Right lung (tissue), 2 donors: ENCODE measurements at regions not wholly inside any gene's neighbourhood (a gene's known extent, or its start where the extent isn't known, plus 50 kb on each side); places are given as distances from the start of the nearest gene placed in this dataset.

Experiments
- DNase-seq, 2 donors: peaks; one replicate each; pipeline ENCODE4 v3.0.0-alpha.2; 2013

GRCh38 chr14:31943861-31944255, 133.2 kb upstream of the ARHGAP5 start:
- DNase-seq, result no peak

DNA sequence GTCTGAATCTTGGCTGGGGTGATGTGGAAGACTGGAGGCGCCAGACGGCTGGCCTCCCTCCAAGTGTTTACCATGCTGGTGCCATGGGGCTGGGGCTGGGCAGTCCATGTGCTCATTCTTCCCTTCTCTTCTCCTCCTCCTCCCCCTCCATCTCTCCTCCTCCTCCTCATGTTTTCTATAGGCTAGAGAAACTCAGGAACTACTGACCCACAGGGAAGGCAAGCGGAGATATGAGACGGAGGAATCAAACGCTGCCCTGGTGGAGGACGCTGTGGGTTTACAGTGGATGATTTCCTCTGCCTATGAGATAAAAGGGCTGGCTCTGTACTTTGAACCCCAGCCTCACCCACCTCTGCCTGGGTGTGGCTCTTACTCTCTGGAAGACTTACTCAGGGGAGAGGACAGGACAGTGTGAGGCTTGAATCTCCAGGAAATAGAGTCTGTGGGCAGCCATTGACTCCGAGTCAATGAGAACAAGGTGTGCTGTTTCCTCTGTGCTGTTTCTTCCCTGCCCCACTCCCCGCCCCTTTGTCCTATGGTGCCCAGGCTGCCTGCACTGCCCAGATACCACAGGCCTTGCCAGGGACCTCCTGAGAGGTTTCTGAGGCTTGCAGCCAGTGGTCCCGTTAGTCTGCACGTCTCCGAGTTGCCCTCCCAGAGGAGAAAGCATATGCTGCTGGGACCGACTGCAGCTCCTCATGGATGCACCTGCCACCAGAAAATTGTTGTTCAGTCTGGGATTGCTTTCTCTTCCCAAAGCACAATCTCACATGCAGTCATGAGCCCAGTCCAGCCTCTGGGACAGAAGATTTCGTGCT, 132.6 kb upstream of the ARHGAP5 start:
- DNase-seq, result no peak

DNA sequence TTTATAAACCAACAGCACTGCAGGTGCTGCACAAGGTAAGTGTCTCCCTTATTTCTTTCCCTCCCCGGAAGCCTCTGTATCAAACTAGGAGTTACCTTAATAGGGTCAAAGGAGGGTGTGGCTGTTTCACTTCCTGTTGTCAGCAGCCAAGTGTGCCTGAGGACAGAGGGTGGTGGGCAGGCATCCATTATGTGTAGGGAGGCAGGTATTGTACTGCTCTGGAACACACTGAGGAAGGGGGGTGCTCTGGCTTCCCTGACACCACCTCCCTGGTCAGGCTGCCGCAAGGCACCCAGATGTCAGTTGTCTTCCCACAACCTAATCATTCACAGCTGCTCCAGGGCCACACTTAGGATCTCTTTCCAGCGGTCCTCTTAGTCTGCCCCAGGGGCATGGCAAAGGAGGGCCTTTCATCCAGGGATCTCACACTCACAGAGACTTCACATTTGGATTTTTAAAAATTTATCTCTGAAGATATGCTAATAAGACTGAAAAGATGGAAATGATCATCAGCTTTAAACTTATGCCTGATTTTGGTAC, 132.0 kb upstream of the ARHGAP5 start:
- no peak for DNase-seq

DNA sequence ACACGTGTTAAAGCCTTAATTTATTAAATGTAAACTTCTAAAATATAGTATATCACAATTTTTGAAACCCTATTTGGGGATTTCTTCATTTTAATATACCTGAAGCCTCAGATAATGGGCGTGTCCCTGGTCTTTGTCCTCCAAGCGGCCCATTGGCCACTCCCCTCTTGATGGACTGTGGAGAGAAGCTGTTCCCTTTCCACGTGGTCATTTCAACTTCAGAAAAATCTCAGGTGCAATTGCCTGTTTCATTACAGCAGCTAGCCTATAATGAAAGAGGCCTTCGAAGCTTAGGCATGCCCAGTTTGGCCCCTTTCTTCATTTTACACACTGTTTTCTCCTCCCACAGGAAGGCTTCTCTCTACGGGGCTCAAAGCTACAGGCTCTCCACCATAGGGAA, 131.4 kb upstream of the ARHGAP5 start:
- DNase-seq, result no peak

DNA sequence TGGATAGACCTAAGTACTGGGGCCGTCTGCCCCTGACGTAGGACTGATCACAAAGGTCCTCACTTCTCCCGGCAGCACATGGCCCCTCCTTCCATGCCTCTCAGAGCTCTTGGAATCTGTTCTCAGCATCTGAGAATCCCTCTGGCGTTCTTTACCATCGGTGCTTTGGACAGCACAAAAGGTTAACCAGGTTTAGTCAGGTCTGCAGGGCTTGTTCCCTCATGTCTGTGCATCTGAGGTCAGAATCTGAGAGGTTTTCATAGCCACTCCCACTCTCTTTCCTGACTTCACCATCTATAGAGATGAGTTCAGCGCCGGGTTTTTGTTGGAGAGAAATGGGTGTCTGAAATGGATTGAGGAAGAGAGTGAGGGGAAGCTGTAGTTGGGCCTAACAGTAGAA, 130.0 kb upstream of the ARHGAP5 start:
- no peak for DNase-seq

DNA sequence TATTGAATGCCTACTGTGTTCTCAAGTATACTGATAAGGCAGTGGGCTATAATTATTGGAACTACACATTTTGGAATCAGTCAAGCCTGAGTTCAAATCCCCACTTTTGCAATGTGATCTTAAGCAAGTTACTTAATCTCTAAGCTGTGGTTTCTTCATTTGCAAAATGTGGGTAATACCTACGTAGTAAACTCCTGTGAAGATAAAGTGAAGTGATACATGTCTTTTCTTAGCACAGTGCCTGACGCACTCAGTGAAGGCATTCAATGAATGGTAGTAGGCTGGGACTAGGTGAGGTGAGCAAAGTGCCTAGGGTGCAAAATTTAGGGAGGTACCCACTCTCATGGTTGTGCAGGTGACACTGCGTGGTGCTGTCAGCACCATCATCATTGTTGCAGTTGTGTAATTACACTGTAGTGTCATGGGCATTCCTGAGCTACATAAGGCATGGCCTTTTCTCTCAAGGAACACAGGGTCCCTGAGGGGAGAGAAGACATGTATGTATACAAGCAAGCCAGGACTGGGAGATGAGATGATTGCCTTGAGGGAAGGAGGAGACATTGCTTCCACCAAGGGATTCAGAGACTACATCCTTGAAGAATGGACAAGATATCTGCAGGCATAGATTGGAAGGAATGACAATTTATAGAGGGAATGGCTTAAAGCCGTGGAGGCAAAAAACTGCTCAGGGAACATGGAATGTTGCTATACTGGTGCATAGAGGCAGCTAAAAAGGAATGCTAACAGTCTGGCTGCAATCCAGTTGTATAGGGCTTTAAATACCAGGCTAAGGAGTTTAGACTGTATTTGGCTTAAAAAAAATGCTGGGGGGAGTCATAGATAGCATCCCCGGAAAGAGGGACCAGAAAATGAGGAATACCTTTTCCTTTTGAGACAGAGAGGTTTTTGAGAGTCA, 129.2 kb upstream of the ARHGAP5 start:
- DNase-seq, result no peak

GRCh38 chr14:31949709-31950108, 127.4 kb upstream of the ARHGAP5 start:
- no peak for DNase-seq

- no peak for DNase-seq
Measured at GRCh38 chr14:31950331-31950730, 126.8 kb upstream of the ARHGAP5 start.

DNA sequence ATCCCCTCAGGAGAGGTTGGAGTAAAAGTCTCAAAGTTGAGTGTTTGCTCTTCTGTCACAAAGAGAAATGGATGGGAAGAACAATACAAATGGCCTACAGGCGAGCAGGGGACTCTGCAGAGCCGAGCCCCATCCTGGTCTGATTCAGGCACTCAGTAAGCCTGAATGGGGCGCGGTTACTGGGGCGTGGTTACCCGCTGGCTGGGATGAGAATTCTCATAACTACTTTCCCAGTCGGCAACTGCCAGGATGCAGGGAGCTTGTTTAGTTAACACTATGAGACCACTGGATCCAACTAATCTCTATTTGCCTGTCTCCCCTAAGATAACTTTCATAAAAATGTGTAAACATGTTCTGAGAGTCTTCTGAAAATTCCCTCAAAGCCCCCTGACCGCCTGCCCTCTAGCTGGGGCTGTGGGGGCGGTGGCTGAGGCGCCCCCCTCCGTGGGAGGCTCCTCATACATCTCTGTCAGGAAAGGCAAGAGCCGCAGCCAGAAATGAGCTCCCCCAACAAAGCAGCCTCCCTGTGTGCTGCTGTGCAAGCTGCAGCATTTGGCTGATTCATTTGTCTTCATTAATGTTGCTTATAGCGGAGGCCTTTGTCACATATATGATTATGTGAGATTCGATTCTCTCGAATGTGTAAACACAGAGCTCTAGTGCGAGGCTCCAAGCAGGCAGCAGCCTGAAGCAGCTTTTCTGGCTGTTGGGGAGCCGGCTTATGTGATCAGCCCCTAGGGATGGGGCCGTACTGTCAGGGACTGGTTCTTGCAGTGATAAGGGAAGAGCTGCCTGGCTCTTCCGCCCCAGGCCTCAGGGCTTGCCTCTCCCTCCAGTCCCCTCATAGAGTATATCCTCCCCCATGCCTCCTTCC, 126.1 kb upstream of the ARHGAP5 start:
- DNase-seq, result peak; percentile 90 to 94

DNA sequence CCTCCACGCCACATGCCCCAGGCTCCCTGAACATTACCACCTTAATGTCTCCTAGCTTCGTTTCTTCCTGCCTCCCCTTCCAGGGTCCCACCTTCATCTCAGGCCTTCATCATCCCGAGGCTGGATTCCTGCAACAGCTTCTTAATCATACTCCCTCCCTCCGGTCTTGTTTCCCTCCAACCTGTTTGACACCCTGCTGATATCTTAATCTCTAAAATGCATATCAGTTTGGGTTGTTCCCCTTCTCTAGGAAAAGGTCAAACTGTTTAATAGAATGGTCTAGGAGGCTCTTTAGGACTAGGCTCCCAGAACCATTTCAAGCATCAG, 125.5 kb upstream of the ARHGAP5 start:
- no peak for DNase-seq

- no peak for DNase-seq
Measured at GRCh38 chr14:31952573-31952972, 124.5 kb upstream of the ARHGAP5 start.

- no peak for DNase-seq
Measured at GRCh38 chr14:31953210-31953609, 123.9 kb upstream of the ARHGAP5 start.

DNA sequence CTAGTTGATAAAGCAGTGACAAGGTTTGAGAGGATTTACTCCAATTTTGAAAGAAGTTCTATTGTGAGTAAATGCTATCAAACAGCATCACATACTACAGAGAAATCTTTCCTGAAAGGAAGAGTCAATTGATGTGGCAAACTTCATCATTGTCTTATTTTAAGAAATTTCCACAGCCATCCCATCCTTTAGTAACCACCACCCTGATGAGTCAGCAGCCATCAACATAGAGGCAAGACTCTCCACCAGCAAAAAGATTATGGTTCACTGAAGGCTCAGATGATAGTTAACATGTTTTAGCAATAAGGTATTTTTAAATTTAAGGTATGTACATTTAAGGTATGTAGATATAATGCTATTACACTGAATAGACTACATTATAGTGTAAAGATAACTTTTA, 122.1 kb upstream of the ARHGAP5 start:
- DNase-seq, result no peak

GRCh38 chr14:31955936-31956579, 121.0 kb upstream of the ARHGAP5 start:
- DNase-seq, result no peak

GRCh38 chr14:31957565-31957964, 119.5 kb upstream of the ARHGAP5 start:
- DNase-seq, result no peak

DNA sequence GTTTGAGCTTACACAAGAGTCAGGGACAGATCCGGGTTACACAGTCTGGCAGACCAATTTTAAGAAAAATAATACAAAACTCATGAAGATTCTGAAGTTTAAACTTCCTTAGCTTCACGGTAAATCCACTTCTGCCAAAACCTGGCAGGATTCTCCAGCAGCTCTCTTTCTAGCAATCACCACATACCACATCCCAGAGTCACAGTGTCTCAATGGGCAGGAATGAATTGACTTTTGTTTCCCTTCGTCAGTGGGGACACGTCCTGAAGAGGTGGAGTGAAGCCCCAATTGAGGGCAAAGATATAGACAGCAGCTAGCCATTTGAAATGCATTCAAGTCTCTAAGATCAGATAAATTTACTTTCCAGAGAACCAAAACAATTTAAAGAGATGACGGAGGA, 117.1 kb upstream of the ARHGAP5 start:
- DNase-seq, result no peak

GRCh38 chr14:31961896-31962295, 115.2 kb upstream of the ARHGAP5 start:
- no peak for DNase-seq

DNA sequence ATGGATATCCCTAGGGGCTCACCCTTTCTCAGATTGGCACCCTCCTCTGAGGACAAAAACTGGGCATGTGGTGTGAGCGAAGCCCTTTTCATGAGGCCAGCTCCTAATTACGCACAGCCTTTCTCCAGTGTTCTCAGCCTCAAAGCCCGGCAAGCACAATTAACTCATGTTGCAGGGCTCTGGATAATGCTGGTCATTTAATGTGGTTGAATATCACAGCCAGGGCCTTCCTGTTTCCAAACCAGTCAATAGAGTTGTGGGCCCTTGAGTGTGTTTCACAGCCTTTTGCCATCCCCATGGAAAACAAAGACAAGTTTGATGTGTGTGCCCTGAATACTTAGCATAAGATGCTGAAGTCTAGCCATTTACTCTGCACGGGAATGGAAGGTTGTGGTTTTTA, 114.2 kb upstream of the ARHGAP5 start:
- no peak for DNase-seq

- no peak for DNase-seq
Measured at GRCh38 chr14:31963587-31963986, 113.5 kb upstream of the ARHGAP5 start.

GRCh38 chr14:31964490-31964889, 112.6 kb upstream of the ARHGAP5 start:
- DNase-seq, result no peak

DNA sequence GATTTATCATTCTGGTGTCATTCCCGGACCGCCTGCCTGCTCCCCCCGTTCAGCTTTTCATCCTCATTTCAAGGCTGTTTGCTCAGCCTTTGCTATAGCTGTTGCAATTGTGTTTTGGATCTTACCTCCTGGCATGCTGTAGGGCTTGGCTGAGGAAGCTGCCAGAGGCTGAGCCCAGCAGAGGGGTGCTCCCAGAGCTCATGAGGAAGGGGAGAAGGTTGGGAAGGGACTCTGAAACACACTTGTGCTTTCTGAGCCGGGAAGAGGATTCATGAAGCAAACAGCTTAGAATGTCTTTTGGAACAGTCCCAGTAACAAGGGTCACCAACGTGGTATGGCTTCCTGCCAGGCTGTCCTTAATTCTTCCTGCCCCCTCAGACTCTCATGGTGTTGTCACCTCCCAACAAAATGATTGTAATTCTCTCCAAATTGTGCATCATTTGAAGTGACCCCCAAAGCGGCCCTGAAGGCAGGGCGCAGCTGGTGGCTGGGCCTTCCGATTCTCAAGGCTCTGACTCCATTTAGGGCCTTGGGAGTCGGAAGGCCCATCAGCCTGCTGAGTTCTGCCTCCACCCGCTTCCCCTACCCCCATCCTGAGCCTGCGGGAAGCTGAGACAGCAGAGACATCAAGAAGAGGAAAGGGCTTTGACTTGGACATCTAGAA, 111.9 kb upstream of the ARHGAP5 start:
- peak in 1 of 2 donors; percentile 44 for DNase-seq
